Inferior parietal cortex (tissue), 1 donor: ENCODE measurements at regions not wholly inside any gene's neighbourhood (a gene's known extent, or its start where the extent isn't known, plus 50 kb on each side); places are given as distances from the start of the nearest gene placed in this dataset.
A peak's percentile ranks its signal among the peaks of the same experiment; 100 is the strongest.

Experiments used
- DNase-seq: peaks from one replicate; pipeline ENCODE4 v3.0.0-alpha.2; 2016; ENCODE audit errors: extremely low spot score

DNA sequence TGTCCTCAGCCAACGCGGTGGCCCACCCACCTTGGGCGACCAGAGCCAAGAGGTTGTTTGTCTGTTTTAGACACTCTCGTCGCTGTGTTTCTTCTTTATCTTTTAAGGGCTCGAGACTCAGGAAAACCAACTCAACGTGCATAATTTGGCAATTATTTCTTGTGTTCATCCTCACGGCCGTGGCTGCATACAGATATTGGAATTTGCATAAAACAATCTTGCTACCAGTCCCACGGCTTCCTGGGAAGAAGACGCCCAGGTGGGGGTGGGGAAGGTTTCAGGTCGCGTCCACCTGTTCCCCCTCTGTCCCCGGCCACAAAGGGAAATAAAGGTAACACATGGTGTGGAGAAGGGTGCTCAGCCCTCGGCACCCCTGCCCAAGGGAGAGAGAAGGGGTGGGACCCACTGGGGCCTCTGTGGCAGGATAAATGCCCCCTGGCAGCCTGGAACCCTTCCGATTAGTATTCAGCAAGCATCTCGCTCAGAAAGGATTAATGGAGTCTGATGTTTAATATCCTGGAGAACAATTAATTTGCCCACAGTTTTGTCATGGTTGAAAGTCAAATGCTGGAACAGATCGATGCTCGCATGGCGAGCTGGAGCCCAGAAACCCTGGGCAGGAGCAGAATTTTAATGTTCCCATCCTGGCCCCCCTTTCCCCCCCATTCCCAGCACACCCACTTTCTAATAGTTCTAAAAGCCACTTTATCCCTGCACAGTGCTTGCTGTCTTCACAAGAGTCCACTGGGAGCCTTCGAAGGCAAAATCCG is 359.7 kb downstream of the MN1 start:
- no peak for DNase-seq

DNA sequence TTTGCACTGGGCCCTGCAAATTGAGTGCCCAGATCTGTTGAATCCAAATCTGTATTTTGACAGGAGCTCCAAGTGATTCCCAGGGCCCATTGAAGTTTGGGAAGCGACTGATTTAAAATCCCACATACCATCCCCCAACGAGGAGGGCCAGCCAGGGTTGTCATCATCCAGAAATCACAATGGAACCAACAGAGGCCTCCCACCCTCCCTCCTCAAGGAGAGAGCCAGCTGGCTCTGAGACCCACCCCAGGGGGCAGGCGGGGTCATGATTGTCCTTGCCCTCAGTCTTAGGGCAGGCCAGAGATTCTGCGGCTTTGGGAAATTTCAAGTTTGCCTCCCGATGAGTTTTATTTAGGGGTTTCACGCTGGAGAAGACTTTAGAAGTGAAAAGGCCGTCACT is 358.2 kb downstream of the MN1 start:
- no peak for DNase-seq

DNA sequence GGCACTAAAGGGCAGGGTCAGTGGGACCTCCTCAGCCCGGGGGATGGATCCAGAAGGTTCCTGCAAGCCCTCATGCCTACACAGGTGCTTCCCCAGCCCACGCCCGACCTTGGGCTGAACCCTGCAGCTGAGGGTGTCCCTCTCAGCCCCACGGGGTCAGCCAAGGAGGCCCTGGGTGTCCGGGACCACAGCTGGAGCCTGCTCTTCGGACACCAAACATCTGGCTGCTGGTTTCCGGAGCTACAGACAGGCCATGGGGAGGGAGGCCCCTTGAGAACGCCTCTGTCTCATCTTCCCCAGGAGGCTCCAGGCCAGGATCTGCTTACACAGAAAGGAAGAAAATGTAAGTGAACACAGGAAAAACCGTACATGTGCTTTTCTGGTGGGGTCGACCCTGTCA is 355.7 kb downstream of the MN1 start:
- DNase-seq = no peak

DNA sequence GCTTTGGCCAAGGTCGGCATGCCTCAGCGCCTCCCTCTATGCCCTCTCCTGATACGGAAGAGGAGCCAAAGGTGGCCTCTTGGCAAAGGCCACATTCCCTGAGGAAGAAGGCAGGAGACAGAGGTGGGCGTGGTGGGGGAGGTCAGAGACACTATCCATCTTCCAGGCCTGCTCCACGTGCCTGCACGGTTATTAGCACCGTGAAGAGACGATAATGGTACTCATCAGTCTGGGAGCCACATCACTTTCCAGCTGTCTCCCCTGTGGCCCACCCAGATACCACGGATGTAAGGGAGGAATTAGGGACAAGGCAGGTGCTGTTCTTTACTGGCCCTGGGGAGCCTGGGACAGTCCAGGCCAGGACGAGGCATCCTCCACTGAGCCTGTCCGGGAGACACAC is 354.3 kb downstream of the MN1 start:
- DNase-seq = no peak

DNA sequence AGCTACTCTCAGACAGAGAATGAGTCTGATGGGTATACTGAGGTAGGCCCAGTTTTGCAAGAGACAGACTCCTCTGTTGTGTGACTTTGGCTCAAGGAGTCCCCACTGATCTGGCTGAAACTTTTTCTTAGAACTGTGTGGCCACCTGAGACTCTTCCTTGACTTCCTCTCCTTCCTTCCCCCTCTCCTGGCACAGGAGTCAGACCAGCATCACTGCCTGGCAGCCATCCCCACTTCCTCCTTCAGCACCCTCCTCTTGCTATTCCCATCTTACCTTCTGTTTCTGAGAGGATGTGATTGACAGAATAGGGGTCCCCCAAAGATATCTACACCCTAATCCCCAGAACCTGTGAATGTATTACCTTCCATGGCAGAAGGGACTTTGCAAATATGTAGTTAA is 351.1 kb downstream of the MN1 start:
- no peak for DNase-seq

DNA sequence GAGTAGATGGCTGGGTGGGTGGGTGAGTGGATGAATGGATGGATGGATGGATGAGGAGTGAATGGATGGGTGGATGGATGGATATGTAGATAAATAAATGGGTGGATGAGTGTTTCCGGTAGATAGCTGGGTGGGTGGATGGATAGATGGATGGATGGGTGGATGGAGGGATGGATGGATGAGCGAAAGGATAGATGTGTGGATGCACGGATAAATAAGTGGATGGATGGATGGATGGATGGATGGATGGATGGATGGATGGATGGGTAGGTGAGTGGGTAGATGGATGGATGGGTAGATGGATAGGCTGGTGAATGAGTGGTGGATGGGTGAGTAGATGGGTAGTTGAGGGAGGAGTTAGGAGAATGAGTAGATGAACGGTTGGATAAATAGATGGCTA is 349.3 kb downstream of the MN1 start:
- DNase-seq = no peak

DNA sequence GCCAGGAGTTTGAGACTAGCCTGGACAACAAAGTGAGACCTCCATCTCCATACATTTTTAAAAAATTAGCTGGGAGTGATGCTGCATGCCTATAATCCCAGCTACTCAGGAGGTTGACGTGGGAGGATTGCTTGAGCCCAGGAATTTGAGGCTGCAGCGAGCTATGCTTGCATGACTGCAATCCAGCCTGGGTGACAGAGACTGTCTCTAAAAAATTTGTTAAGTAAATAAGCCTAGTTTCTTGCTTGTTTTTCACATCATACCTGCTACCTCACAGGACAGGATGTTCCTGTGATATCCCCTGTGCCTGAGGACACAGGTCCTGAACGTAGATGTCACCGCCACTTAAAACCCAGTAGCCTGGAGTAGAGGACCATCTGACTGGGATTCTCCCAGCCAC is 348.6 kb downstream of the MN1 start:
- no peak for DNase-seq

DNA sequence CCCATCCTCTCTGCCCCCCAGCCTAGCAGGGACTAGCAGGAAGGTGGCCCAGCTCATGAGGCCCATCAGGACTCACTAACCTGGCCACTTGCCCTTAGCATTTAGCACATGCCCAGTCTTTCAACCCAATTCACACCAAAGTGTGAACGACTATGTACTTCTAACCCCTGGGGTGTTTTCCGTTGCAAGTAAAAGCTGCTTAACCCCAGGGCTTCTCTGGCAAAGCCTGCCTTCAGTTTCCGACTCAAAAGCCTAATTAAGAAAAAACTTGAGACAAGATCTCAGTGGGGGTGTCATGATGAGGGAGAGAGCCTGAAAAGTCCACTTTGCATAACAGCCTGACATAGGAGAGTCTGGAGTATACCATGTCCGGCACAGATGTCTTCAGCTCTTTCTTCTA is 347.8 kb downstream of the MN1 start:
- no peak for DNase-seq

DNA sequence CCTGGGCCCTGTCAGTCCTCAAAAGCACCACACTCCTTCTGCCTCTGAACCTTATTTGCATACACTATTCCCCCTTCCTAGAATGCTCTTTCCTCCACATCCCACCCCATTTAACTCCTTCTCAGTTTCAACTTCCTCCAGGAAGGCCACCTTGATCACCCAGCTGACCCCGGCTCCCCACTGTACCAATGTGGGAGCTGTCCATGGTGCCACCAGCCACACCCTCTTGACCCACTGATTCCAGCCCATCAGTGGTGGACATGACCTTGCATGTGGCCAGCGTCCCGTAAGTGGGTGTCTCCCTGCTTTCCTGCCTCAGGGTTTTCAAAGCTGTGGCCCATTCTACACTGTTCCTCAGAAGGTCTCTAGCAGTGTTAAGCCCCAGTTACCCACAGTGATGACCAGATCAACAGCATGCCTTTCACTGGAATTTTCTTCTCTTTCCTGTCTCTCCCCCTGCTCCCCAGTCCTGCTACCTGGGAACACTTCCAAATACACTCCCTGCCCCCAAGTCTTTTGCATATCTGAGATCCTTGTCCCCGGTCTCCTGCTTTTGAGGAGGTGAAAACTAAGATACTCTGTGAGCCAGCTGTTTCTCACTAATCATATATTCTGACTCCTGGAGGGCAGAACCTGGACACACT is 346.6 kb downstream of the MN1 start:
- no peak for DNase-seq

DNA sequence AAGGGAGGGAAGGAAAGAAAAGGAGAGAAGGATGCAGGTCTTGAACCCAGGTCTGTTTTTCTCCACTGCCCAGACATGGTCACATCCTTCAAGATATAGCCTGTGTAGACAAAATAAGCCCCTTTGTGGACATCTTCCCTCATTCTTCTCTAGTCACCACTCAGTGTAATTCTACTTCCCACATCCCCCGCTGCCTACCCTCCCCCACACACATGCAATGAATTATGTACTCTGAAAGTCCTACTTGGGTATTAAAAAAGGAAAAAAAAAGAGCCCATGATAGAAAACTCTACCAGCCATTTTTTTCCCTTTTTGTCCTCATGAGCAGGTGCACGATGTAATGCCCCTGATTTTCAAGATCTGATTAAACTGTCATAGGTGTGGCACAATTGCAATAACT is 346.0 kb downstream of the MN1 start:
- no peak for DNase-seq

DNA sequence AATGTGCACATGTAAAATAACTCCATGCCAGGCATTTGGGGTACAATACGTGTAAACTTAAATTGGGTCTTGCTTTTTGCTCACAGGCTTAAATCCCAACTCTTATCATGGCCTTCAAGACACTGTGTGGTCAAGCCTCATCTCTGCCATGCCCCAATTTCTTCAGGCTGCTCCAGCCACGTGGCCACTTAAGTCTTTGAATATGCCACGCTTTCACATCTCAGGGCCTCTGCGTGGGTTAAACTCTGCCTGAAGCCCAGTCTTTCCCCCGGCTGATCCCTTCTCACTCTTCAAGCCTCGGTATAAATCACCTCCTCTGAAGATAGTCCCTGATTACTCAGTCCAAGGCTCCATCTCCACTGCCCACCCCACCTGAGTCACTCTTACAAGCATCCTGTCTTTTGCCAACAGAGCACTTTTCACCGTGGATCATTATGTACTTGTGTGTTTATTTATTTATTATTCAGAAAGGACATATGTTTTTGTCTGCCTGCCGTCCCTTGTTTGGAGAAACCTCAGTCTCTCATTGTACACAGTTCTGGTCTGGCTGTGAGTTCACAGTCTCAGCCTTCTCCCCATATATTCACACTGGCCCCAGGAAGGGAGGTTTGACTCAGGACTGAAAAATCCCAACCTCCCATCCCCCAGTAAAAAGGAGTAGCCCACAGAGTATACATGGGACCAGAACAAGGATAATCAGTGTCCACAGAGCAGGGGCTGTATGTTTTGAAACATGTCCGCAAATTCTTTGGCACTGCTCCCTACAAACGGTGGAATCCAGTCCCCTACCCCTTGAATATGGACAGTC is 344.7 kb downstream of the MN1 start:
- no peak for DNase-seq

DNA sequence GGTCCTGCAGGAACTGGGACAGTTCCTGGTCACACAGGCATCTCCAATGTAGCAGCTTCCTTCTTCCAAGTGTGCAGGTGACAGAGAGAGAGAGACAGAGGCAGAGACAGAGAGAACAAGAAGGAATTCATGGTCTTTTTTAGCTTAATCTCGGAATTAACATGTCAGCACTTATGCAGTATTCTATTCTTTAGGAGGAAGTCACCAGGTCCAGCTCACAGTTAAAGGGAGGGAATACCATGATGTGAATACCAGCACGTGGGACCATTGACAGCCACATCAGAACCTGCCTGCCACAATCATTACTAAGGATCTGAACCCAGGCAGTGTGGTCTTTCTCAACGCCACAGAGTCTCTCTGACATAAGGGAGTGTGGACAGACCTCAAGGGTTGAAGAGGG is 341.6 kb downstream of the MN1 start:
- no peak for DNase-seq

DNA sequence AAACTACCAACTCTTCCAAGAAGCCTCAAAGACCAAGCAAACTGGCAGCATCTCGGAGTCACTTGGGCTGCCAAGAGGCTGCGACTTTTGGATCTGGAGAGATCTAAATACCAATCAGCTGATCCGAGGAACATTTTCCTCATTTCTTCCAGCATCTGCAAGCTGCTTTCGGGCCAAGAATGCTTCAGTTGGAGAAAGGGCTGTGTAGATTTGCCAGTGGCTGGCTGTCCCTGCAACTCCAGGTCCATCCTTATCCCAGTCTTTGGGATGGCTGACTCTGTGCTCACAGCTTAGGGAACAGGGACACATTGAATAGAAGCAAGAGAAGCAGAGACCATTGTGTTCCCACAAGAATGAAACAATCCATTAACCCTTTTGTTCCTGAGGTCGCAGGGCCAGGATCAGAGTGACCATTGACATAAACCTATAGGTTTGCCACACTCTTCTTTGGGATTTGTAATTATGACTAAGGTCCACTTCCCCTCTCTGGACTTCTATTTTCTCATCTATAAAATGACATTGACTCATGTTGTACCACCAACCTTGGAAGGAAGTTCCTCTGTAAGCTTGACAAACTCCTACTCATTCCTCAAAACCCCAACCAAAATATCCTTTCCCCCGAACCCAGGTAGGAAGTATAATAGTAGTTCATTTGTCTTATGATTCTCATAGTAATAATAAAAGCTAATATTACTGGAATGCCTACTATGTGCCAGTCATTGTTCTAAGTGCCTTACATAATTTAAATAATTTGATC is 340.8 kb downstream of the MN1 start:
- DNase-seq = no peak

DNA sequence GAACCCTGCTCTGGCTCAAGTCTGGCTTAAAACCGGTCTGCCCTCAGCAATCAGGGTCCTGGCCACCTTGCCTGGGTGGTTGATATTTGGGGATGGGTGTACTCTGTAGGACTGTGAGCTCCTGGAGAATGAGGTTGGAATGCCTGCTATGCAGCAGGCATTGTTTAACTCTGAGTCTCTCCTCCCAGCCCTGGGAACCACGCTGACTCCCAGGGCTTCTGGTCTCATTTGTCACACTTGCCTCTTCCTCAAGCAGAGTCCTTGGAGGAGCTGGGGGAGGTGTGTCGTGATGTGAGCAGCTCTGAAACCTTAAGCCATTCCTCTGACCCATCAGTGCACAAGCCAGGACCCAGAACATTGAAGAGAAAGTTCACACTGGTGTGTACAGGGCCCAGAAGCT is 340.1 kb downstream of the MN1 start:
- DNase-seq = no peak

DNA sequence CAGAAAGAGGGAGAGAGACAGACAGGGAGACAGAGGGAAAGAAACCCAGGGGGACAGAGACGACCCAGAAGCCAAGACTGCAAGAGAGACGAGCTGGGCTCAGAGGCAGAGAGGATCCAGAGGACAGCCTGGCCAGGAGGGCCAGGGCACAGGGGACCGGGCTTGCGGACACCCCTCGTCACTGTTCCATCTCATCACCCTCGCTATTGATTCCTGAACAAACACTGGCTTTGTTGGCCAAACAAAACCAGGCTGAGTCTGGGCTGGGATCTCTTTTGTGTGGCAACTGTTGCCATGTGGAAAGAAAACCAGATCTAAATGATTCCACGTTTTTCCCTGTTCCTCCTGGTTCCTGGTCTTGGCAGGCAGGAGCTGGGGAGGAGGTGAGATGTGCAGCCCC is 339.4 kb downstream of the MN1 start:
- DNase-seq = peak; percentile 67

DNA sequence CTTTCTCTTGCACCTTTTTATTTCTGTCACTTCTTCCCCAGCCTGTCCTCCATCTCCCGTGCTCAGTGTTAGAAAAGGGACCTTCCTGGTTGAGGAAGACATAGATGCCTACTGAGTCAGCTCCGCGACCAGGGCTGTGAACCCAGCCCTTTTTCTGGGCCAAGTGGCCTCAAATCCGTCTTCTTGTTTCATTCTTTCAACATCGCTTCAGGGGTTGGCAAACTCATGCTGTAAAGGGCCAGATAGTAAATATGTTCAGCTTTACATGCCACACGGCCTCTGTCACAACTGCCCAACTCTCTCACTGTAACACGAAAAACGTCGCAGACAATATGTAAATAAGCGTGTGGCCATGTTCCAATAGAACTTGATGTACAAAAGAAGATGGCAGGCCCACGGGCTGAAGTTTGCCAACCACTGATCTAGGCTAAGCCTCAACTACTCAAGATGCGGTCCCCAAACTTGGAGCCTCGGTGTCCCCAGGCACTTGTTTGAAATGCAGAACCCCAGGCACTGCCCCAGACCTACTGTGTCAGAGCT is 338.4 kb downstream of the MN1 start:
- no peak for DNase-seq

DNA sequence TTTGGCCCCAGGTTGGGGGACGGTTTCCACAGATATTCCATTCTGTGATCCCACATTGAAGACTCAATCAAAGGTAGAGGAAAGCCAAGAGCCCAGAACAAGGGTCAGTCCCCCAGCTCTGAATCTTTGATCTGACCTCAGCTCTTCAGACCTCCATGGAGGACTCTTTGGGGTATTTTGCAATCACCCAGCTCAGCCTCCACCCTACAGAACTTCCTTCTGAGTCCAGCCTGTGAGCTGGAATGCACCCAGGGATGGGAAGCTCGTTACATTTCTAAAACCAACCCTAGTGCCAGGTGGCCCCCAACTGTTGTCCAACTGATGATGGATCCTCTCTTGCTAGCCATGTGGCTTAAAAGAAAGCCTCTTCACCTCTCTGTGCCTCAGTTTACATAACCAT is 335.3 kb downstream of the MN1 start:
- no peak for DNase-seq

DNA sequence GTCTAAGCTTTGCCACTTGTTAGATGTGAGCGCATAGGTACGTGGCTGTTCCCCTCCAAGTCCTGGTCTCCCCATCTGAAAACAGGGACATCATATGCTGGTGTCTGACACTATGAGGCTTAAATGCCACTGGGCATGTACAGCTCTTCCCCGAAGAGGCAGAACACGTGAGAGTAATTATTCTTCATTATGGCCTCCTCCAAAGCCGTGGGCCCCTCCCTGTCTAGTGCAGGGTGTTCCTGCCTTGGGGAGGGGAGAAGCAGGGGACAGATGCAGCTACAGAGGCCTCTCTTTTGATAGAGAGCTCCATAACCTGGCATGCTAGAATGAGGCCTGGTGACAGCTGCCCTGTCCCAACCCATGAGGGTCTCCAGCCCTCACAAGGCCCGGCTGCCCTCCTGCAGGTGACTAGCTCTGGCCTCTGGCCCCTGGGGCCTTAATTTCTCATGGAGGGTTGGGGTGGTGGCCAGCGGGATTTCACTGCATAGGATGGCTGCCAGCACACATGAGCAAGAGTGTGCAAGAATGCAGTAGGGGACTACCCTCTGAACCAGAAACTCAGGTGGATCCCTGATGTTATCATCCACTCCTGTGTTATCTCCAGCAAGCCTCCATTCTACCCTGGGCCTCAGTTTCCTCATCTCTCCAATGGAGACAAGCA is 334.6 kb downstream of the MN1 start:
- no peak for DNase-seq

DNA sequence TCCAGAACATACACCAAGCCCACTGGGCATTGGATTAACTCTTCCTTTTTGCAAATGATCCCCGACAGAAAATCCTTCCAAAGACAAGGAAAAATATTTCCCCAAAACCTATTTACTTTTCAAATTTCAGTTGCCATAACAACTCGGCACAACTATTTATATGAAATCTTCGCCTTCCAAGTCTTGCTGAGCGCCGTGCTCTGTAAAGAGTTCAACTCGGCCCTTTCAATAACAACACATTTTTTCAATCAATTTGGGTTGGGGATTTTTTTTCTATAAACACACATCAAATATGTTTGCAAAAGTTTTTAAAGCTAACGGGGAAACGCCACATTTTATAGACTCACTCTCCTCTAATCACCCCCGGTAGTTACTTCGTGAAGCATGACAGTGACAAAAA is 333.8 kb downstream of the MN1 start:
- no peak for DNase-seq

DNA sequence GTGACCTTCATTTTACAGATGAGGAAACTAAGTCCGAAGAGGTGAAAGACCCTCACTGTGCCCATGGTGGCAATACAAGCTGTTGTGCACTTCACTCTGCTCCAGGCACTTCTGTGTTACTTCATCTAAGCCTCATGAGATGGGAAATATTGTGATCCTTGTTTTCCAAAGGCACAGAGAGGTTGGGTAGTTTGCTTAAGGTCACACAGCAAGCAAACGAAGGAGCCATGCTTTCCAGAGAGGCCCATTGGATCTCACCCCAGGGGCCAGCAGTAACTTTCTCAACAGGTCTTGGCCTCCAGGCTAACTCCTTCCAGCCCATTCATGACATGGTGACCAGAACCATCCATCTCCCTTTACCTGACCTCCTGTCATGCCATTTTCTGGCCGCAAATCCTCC is 332.8 kb downstream of the MN1 start:
- DNase-seq = no peak

DNA sequence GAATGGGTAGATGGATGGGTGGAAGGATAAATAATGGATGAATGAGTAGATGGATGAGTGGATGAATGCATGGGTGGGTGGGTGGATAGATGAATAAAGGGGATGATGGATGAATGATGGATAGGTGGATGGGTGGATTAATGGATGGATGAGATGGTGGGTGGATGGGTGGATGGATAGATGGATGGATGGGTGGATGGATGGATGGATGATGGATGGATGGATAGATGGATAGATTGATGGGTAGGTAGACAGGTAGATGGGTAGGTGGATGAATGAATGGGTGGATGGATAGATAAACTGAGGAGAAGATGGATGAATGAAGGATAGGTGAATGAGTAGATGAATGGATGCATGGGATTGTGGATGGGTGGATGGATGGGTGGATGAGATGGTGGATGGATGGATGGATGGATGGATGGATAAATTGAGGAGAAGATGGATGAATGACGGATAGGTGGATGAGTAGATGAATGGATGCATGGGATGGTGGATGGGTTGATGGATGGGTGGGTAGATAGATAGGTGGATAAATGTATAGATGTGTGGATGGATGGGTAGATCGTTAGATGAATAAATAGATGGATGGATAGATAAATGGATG is 331.3 kb downstream of the MN1 start:
- DNase-seq = no peak
